Astrocyte (in vitro differentiated cells and primary cell): ENCODE measurements at regions not wholly inside any gene's neighbourhood (a gene's known extent, or its start where the extent isn't known, plus 50 kb on each side); places are given as distances from the start of the nearest gene placed in this dataset.
"Not testable (repeated sequence)": the region's sequence is repeated elsewhere in the genome, so short reads cannot be mapped to it uniquely, and the experiment has no call there.

Experiments used
- DNase-seq: peaks from one replicate; pipeline ENCODE4 v3.0.0-alpha.2; 2010; ENCODE audit warnings: low read depth
- FAIRE-seq: peaks from 2 replicates; lab custom pipeline; 2011; peaks lifted over from hg19 to GRCh38; lab: Jason Lieb, UNC
- H2AFZ ChIP-seq: 2 replicates; pipeline ENCODE4 v1.6.0; 2012; ENCODE audit warnings: low read depth, low read length, inconsistent platforms
- H3K27ac ChIP-seq: 2 replicates; pipeline ENCODE4 v1.5.1; 2011; ENCODE audit warnings: low read depth, low read length, inconsistent platforms
- H3K27me3 ChIP-seq: 2 replicates; pipeline ENCODE4 v1.6.0; 2011; ENCODE audit warnings: low read length, inconsistent platforms; ENCODE audit not compliant: insufficient read depth
- H3K36me3 ChIP-seq: 2 replicates; pipeline ENCODE4 v1.5.1; 2011; ENCODE audit warnings: low read length, inconsistent platforms; ENCODE audit not compliant: insufficient read depth
- H3K4me1 ChIP-seq: 2 replicates; pipeline ENCODE4 v1.5.1; 2011; ENCODE audit warnings: low read length, inconsistent platforms; ENCODE audit not compliant: insufficient read depth
- H3K4me2 ChIP-seq: 2 replicates; pipeline ENCODE4 v1.6.0; 2012; ENCODE audit warnings: low read length, inconsistent platforms
- H3K4me3 ChIP-seq: 2 replicates; pipeline ENCODE4 v1.5.1; 2011; ENCODE audit warnings: low read depth, mild to moderate bottlenecking, low read length, inconsistent platforms; ENCODE audit not compliant: insufficient read depth
- H3K79me2 ChIP-seq: 2 replicates; pipeline ENCODE4 v1.6.0; 2012; ENCODE audit warnings: mild to moderate bottlenecking, low read length, inconsistent platforms; ENCODE audit not compliant: insufficient read depth
- H3K9ac ChIP-seq: 2 replicates; pipeline ENCODE4 v1.6.0; 2012; ENCODE audit warnings: mild to moderate bottlenecking, low read length, inconsistent platforms
- H3K9me3 ChIP-seq: 2 replicates; pipeline ENCODE4 v1.5.1; 2012; ENCODE audit warnings: low read depth, mild to moderate bottlenecking, low read length, inconsistent platforms; ENCODE audit not compliant: insufficient read depth
- H4K20me1 ChIP-seq: 2 replicates; pipeline ENCODE4 v1.6.0; 2012; ENCODE audit warnings: low read length, inconsistent platforms; ENCODE audit not compliant: insufficient read depth
- H3K27ac Mint-ChIP-seq: one replicate; pipeline ENCODE4 v1.8.0; 2021; ENCODE audit warnings: mild to moderate bottlenecking, mixed read lengths; ENCODE audit not compliant: unreplicated experiment
- H3K27me3 Mint-ChIP-seq: one replicate; pipeline ENCODE4 v1.8.0; 2021; ENCODE audit warnings: low read depth, mixed read lengths; ENCODE audit not compliant: unreplicated experiment
- H3K36me3 Mint-ChIP-seq: one replicate; pipeline ENCODE4 v1.8.0; 2021; ENCODE audit warnings: low read depth, mixed read lengths; ENCODE audit not compliant: unreplicated experiment
- H3K4me1 Mint-ChIP-seq: one replicate; pipeline ENCODE4 v1.8.0; 2021; ENCODE audit warnings: low read depth, mixed read lengths; ENCODE audit not compliant: unreplicated experiment
- H3K4me3 Mint-ChIP-seq: one replicate; pipeline ENCODE4 v1.8.0; 2021; ENCODE audit warnings: mild to moderate bottlenecking, moderate library complexity, mixed read lengths; ENCODE audit not compliant: unreplicated experiment
- H3K9me3 Mint-ChIP-seq: one replicate; pipeline ENCODE4 v1.8.0; 2021; ENCODE audit warnings: mild to moderate bottlenecking, mixed read lengths; ENCODE audit not compliant: unreplicated experiment

DNA sequence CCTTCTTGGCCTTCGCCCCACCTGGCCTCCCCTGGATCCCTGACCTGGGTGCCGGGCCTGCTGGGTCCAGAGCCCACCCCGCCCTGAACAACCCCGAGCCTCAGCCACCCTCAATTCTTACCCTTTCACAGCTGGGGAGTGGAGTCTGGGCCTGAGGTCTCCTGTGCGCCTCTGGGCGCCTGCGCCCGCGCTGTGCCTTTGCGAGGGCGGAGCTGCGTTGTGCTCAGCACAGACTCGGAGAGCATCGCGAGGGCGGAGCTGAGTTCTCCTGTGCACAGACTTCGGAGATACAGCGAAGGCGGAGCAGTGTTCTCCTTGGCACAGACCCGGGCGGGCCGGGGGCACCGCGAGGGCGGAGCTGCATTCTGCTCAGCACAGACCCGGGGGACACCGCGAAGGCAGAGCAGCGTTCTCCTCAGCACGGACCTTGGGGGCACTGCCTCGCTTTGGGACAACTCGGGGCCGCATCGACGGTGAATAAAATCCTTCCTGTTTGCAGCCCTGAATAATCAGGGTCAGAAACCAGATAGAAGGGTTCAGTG, 547.2 kb downstream of the FAM72C start:
- H3K36me3 Mint-ChIP-seq, H3K4me1 ChIP-seq, H4K20me1 ChIP-seq, H3K27ac ChIP-seq, H3K36me3 ChIP-seq, H3K9me3 ChIP-seq, H3K27me3 ChIP-seq, H3K4me1 Mint-ChIP-seq, H3K9ac ChIP-seq, H3K4me3 ChIP-seq, H3K27me3 Mint-ChIP-seq, H3K4me2 ChIP-seq, H3K27ac Mint-ChIP-seq, FAIRE-seq, H2AFZ ChIP-seq, H3K9me3 Mint-ChIP-seq, H3K79me2 ChIP-seq, DNase-seq: not testable (repeated sequence)
- peak overlapping the region; percentile 75 for H3K4me3 Mint-ChIP-seq

DNA sequence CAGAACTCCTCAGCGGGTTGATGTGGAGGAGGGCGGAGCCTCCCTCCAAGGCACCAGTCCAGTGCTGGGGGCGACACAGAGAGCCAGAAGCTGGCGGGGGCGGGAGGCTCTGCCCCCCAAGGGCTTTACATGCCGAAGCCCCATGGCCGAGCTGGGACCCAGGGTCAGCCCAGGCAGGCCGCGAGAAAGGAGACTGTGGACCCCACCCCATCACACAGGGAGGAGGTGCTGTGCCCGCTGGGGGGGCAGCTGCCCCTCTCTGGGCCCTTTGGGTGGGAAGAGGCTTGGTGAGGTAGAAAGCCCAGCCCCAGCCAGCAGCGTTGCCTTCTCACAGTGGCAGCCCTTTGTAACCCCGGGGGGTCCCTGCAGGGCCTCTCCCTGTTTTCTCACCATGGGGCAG, 548.0 kb downstream of the FAM72C start:
- not testable (repeated sequence) for H3K36me3 Mint-ChIP-seq, H3K27ac Mint-ChIP-seq, H3K4me3 Mint-ChIP-seq, H3K4me1 Mint-ChIP-seq, H3K9me3 ChIP-seq, H3K36me3 ChIP-seq, H3K4me1 ChIP-seq, H3K27ac ChIP-seq, H3K27me3 Mint-ChIP-seq, H3K27me3 ChIP-seq, H4K20me1 ChIP-seq, H3K4me2 ChIP-seq, H3K9ac ChIP-seq, FAIRE-seq, H3K9me3 Mint-ChIP-seq, H3K79me2 ChIP-seq, H3K4me3 ChIP-seq, DNase-seq, H2AFZ ChIP-seq

DNA sequence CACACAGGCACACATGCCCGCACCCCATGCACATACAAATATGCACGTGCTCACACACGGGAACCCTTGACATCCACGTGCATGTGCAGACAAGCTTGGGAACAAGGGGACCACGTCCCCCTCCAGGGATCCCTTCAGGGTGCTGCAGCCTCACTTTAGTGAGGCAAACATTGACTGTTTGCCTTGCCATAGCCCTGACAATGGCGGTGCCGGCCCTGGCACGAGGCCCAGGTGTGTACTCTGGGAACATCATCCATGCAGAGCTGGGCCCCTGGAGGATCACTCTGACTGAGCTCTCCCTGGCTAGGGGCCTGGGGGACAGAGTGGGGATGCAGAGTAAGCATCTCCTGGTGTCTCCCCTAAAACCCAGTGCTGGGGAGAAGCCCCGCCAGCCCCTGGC, 550.5 kb downstream of the FAM72C start:
- not testable (repeated sequence) for H3K9ac ChIP-seq, H2AFZ ChIP-seq, H3K27ac ChIP-seq, H3K9me3 Mint-ChIP-seq, H3K4me2 ChIP-seq, H3K36me3 ChIP-seq, H3K27me3 ChIP-seq, H3K27me3 Mint-ChIP-seq, H3K4me3 Mint-ChIP-seq, H3K4me3 ChIP-seq, H3K36me3 Mint-ChIP-seq, H3K4me1 ChIP-seq, DNase-seq, H3K9me3 ChIP-seq, H3K4me1 Mint-ChIP-seq, H4K20me1 ChIP-seq, FAIRE-seq, H3K79me2 ChIP-seq, H3K27ac Mint-ChIP-seq
